GM18498 (cell line): ENCODE measurements at regions not wholly inside any gene's neighbourhood (a gene's known extent, or its start where the extent isn't known, plus 50 kb on each side); places are given as distances from the start of the nearest gene placed in this dataset.
"Not testable (repeated sequence)": the region's sequence is repeated elsewhere in the genome, so short reads cannot be mapped to it uniquely, and the experiment has no call there.

ENCODE experiments used
- ATAC-seq: cut with Tn5 transposase; IDR thresholded peaks from one replicate; pipeline ENCODE4 v1.9.1; 2021; ENCODE audit warnings: mild to moderate bottlenecking, moderate library complexity; ENCODE audit not compliant: unreplicated experiment

GRCh38 chr2:215833531-215834162 lies 179.7 kb downstream of the MREG start:
- ATAC-seq = no peak

- ATAC-seq = no peak
Measured at GRCh38 chr2:215832791-215833190, 180.6 kb downstream of the MREG start.

- ATAC-seq = no peak
Measured at GRCh38 chr2:215831296-215831913, 181.9 kb downstream of the MREG start.

- no peak for ATAC-seq
Measured at GRCh38 chr2:215830304-215830703, 183.0 kb downstream of the MREG start.

GRCh38 chr2:215829261-215829660 lies 184.1 kb downstream of the MREG start:
- no peak for ATAC-seq

- peak; percentile 96 for ATAC-seq
Measured at GRCh38 chr2:215828528-215829184, 184.7 kb downstream of the MREG start.

GRCh38 chr2:215826838-215827441 lies 186.4 kb downstream of the MREG start:
- no peak for ATAC-seq

- no peak for ATAC-seq
Measured at GRCh38 chr2:215826376-215826775, 187.0 kb downstream of the MREG start.

GRCh38 chr2:215825707-215826106 lies 187.6 kb downstream of the MREG start:
- ATAC-seq = no peak

- ATAC-seq = not testable (repeated sequence)
Measured at GRCh38 chr2:215821298-215821697, 192.1 kb downstream of the MREG start.

- not testable (repeated sequence) for ATAC-seq
Measured at GRCh38 chr2:215819713-215820112, 193.6 kb downstream of the MREG start.

- no peak for ATAC-seq
Measured at GRCh38 chr2:215817046-215817445, 196.3 kb downstream of the MREG start.

GRCh38 chr2:215816424-215816823 lies 196.9 kb downstream of the MREG start:
- no peak for ATAC-seq

GRCh38 chr2:215815960-215816359 lies 197.4 kb downstream of the MREG start:
- no peak for ATAC-seq

- no peak for ATAC-seq
Measured at GRCh38 chr2:215812966-215813365, 200.4 kb downstream of the MREG start.

GRCh38 chr2:215811409-215812345 lies 201.7 kb downstream of the MREG start:
- peak; percentile 98 for ATAC-seq

GRCh38 chr2:215811003-215811402 lies 202.3 kb downstream of the MREG start:
- ATAC-seq = peak; percentile 35

- no peak for ATAC-seq
Measured at GRCh38 chr2:215808996-215809395, 204.4 kb downstream of the MREG start.

- no peak for ATAC-seq
Measured at GRCh38 chr2:215808194-215808593, 205.2 kb downstream of the MREG start.

- no peak for ATAC-seq
Measured at GRCh38 chr2:215805493-215805892, 207.9 kb downstream of the MREG start.

GRCh38 chr2:215803150-215803549 lies 210.2 kb downstream of the MREG start:
- ATAC-seq = no peak
